HEK293T (cell line): ENCODE measurements at regions not wholly inside any gene's neighbourhood (a gene's known extent, or its start where the extent isn't known, plus 50 kb on each side); places are given as distances from the start of the nearest gene placed in this dataset.

ENCODE experiments used
- CTCF ChIA-PET: fragments of 350-600 bp; formaldehyde crosslinking; extraction: SDS; loops from one replicate; lab custom pipeline; 2021; ENCODE audit warnings: antibody characterized with exemption, inconsistent platforms; lab: Yijun Ruan, JAX
- POLR2A ChIA-PET: fragments of 350-600 bp; formaldehyde crosslinking; extraction: SDS; loops from one replicate; lab custom pipeline; 2020; ENCODE audit warnings: antibody characterized with exemption, inconsistent platforms; lab: Yijun Ruan, JAX
- DNase-seq: peaks from one replicate; pipeline ENCODE4 v3.0.0; 2012; ENCODE audit warnings: mixed read lengths; ENCODE audit errors: extremely low spot score
- ARNT ChIP-seq: fragments of 450-650 bp; IDR thresholded peaks from 2 replicates; pipeline ENCODE4 v1.6.1; 2017; ENCODE audit warnings: mild to moderate bottlenecking
- BHLHE40 ChIP-seq: fragments of 450-650 bp; IDR thresholded peaks from 2 replicates; pipeline ENCODE4 v1.6.1; 2016; ENCODE audit warnings: mild to moderate bottlenecking, moderate library complexity, borderline replicate concordance
- CTBP1 ChIP-seq: fragments of 450-650 bp; IDR thresholded peaks from 2 replicates; pipeline ENCODE4 v1.6.1; 2016; ENCODE audit warnings: borderline replicate concordance
- ELF4 ChIP-seq: fragments of 450-650 bp; IDR thresholded peaks from 2 replicates; pipeline ENCODE4 v1.6.1; 2017; ENCODE audit warnings: antibody characterized with exemption
- FOXA1 ChIP-seq: fragments of 450-650 bp; IDR thresholded peaks from 2 replicates; pipeline ENCODE4 v1.6.1; 2016; ENCODE audit warnings: mild to moderate bottlenecking
- FOXK2 ChIP-seq: fragments of 450-650 bp; IDR thresholded peaks from 2 replicates; pipeline ENCODE4 v1.6.1; 2016; ENCODE audit warnings: mild to moderate bottlenecking
- FOXM1 ChIP-seq: fragments of 450-650 bp; IDR thresholded peaks from 2 replicates; pipeline ENCODE4 v1.6.1; 2017; ENCODE audit warnings: mild to moderate bottlenecking, borderline replicate concordance
- HDGF ChIP-seq: fragments of 450-650 bp; IDR thresholded peaks from 2 replicates; pipeline ENCODE4 v1.6.1; 2017; ENCODE audit warnings: antibody characterized with exemption, borderline replicate concordance
- L3MBTL2 ChIP-seq: fragments of 450-650 bp; conservative IDR thresholded peaks from 2 replicates; pipeline ENCODE4 v1.6.1; 2016; ENCODE audit warnings: mild to moderate bottlenecking
- LEF1 ChIP-seq: fragments of 450-650 bp; IDR thresholded peaks from 2 replicates; pipeline ENCODE4 v1.6.1; 2017; ENCODE audit warnings: mild to moderate bottlenecking, borderline replicate concordance
- NFRKB ChIP-seq: fragments of 450-650 bp; IDR thresholded peaks from 2 replicates; pipeline ENCODE4 v1.6.1; 2016; ENCODE audit warnings: mild to moderate bottlenecking, moderate library complexity
- PKNOX1 ChIP-seq: fragments of 450-650 bp; IDR thresholded peaks from 2 replicates; pipeline ENCODE4 v1.6.1; 2016
- SP1 ChIP-seq: fragments of 450-650 bp; IDR thresholded peaks from 2 replicates; pipeline ENCODE4 v1.6.1; 2017
- SUZ12 ChIP-seq: fragments of 450-650 bp; IDR thresholded peaks from 2 replicates; pipeline ENCODE4 v1.6.1; 2016; ENCODE audit warnings: mild to moderate bottlenecking
- TARDBP ChIP-seq: fragments of 450-650 bp; IDR thresholded peaks from 2 replicates; pipeline ENCODE4 v1.6.1; 2016
- ZNF384 ChIP-seq: fragments of 450-650 bp; IDR thresholded peaks from 2 replicates; pipeline ENCODE4 v1.6.1; 2016

GRCh38 chr13:34857558-34858325, 84.3 kb upstream of the NBEA start:
- no peak for DNase-seq
- no peak for TF ChIP-seq HDGF
- no peak for TF ChIP-seq ELF4
- no peak for TF ChIP-seq CTBP1
- TF ChIP-seq SP1 = no peak
- TF ChIP-seq ARNT = no peak
- TF ChIP-seq PKNOX1 = no peak
- TF ChIP-seq LEF1 = no peak
- TF ChIP-seq NFRKB = no peak
- TF ChIP-seq FOXA1 = no peak
- no peak for TF ChIP-seq BHLHE40
- no peak for TF ChIP-seq SUZ12
- TF ChIP-seq FOXM1 = no peak
- no peak for TF ChIP-seq L3MBTL2
- no peak for TF ChIP-seq FOXK2
- TF ChIP-seq TARDBP = no peak
- TF ChIP-seq ZNF384 = no peak
- POLR2A ChIA-PET = no interaction called here
- CTCF ChIA-PET = no interaction called here

GRCh38 chr13:34862311-34862710, 79.8 kb upstream of the NBEA start:
- no peak for DNase-seq
- no peak for TF ChIP-seq PKNOX1
- no peak for TF ChIP-seq FOXK2
- TF ChIP-seq TARDBP = no peak
- no peak for TF ChIP-seq NFRKB
- TF ChIP-seq SUZ12 = no peak
- TF ChIP-seq FOXA1 = no peak
- no peak for TF ChIP-seq CTBP1
- TF ChIP-seq ELF4 = no peak
- no peak for TF ChIP-seq L3MBTL2
- POLR2A ChIA-PET = no interaction called here
- CTCF ChIA-PET = no interaction called here

GRCh38 chr13:34862716-34863115, 79.4 kb upstream of the NBEA start:
- TF ChIP-seq NFRKB (no peak), L3MBTL2 (no peak), ELF4 (no peak), ZNF384 (no peak), FOXK2 (no peak), FOXA1 (no peak), FOXM1 (no peak), PKNOX1 (no peak), LEF1 (no peak), CTBP1 (no peak), BHLHE40 (no peak), TARDBP (no peak)
- DNase-seq = no peak
- CTCF ChIA-PET = no interaction called here
- POLR2A ChIA-PET = no interaction called here

- peak; percentile 18 for DNase-seq
- TF ChIP-seq HDGF = no peak
- no peak for TF ChIP-seq ARNT
- no peak for TF ChIP-seq SP1
- ChIA-PET CTCF (no interaction called here), POLR2A (no interaction called here)
These were observed 78.5 kb upstream of the NBEA start for GRCh38 chr13:34863360-34864135.

- DNase-seq = no peak
- ChIA-PET CTCF (no interaction called here), POLR2A (no interaction called here)
- TF ChIP-seq SUZ12 = no peak
- TF ChIP-seq FOXK2 = no peak
- no peak for TF ChIP-seq CTBP1
- no peak for TF ChIP-seq ELF4
- no peak for TF ChIP-seq ARNT
- TF ChIP-seq L3MBTL2 = no peak
- no peak for TF ChIP-seq TARDBP
These were observed 77.4 kb upstream of the NBEA start for GRCh38 chr13:34864671-34865070.

GRCh38 chr13:34867590-34867989, 74.5 kb upstream of the NBEA start:
- DNase-seq = no peak
- ChIA-PET POLR2A (no interaction called here), CTCF (interaction anchor here (0.6 kb wide), 2 partner anchors 33 to 1798 kb away, joined by 3 read pairs; no protein-coding TSS in a partner anchor)
- TF ChIP-seq FOXM1 = no peak
- TF ChIP-seq SP1 = no peak
- no peak for TF ChIP-seq FOXK2
- no peak for TF ChIP-seq CTBP1
- no peak for TF ChIP-seq LEF1
- TF ChIP-seq TARDBP = no peak
- TF ChIP-seq ZNF384 = no peak
- no peak for TF ChIP-seq NFRKB
- TF ChIP-seq PKNOX1 = no peak
- no peak for TF ChIP-seq SUZ12
